Right renal pelvis (tissue), 4 donors: ENCODE measurements at regions not wholly inside any gene's neighbourhood (a gene's known extent, or its start where the extent isn't known, plus 50 kb on each side); places are given as distances from the start of the nearest gene placed in this dataset.
"Not testable (repeated sequence)": the region's sequence is repeated elsewhere in the genome, so short reads cannot be mapped to it uniquely, and the experiment has no call there.

Source experiments
- DNase-seq, 4 donors: peaks; one replicate each; pipeline ENCODE4 v3.0.0-alpha.2; 2013; ENCODE audit warnings: low read depth in 4 of 4, low spot score in 3 of 4, missing footprints in 1 of 4

- no peak for DNase-seq
Observed at GRCh38 chr2:183892315-183892941, 705.9 kb upstream of the ZNF804A start.

- no peak for DNase-seq
Observed at GRCh38 chr2:183898641-183899040, 699.7 kb upstream of the ZNF804A start.

GRCh38 chr2:183901931-183902330, 696.4 kb upstream of the ZNF804A start:
- no peak for DNase-seq

- no peak for DNase-seq
Observed at GRCh38 chr2:183903026-183903425, 695.3 kb upstream of the ZNF804A start.

GRCh38 chr2:183916041-183916440, 682.3 kb upstream of the ZNF804A start:
- not testable (repeated sequence) for DNase-seq

- no peak for DNase-seq
Observed at GRCh38 chr2:183919167-183919566, 679.2 kb upstream of the ZNF804A start.

- DNase-seq: no peak
Observed at GRCh38 chr2:183919926-183920325, 678.4 kb upstream of the ZNF804A start.

GRCh38 chr2:183925281-183925680, 673.0 kb upstream of the ZNF804A start:
- DNase-seq: no peak

GRCh38 chr2:183926433-183926832, 671.9 kb upstream of the ZNF804A start:
- DNase-seq: no peak

GRCh38 chr2:183927406-183928325, 670.7 kb upstream of the ZNF804A start:
- no peak for DNase-seq

GRCh38 chr2:183935005-183935404, 663.3 kb upstream of the ZNF804A start:
- DNase-seq: no peak

GRCh38 chr2:183937220-183937619, 661.1 kb upstream of the ZNF804A start:
- DNase-seq: no peak

GRCh38 chr2:183946193-183946592, 652.1 kb upstream of the ZNF804A start:
- no peak for DNase-seq

- no peak for DNase-seq
Observed at GRCh38 chr2:183948861-183949260, 649.5 kb upstream of the ZNF804A start.

- no peak for DNase-seq
Observed at GRCh38 chr2:183950673-183951072, 647.7 kb upstream of the ZNF804A start.

GRCh38 chr2:183951630-183952029, 646.7 kb upstream of the ZNF804A start:
- no peak for DNase-seq

- no peak for DNase-seq
Observed at GRCh38 chr2:183952741-183953140, 645.6 kb upstream of the ZNF804A start.

GRCh38 chr2:183963609-183964008, 634.7 kb upstream of the ZNF804A start:
- no peak for DNase-seq

GRCh38 chr2:183964565-183964964, 633.8 kb upstream of the ZNF804A start:
- DNase-seq: no peak

- no peak for DNase-seq
Observed at GRCh38 chr2:183967756-183968155, 630.6 kb upstream of the ZNF804A start.

GRCh38 chr2:183975676-183976075, 622.7 kb upstream of the ZNF804A start:
- DNase-seq: not testable (repeated sequence)

- no peak for DNase-seq
Observed at GRCh38 chr2:183984871-183985270, 613.5 kb upstream of the ZNF804A start.
